HG02610 (cell line): ENCODE measurements at regions not wholly inside any gene's neighbourhood (a gene's known extent, or its start where the extent isn't known, plus 50 kb on each side); places are given as distances from the start of the nearest gene placed in this dataset.
"Not testable (repeated sequence)": the region's sequence is repeated elsewhere in the genome, so short reads cannot be mapped to it uniquely, and the experiment has no call there.

Experiments
- ATAC-seq: cut with Tn5 transposase; IDR thresholded peaks from one replicate; pipeline ENCODE4 v1.9.1; 2021; ENCODE audit warnings: mild to moderate bottlenecking, moderate library complexity; ENCODE audit not compliant: unreplicated experiment

DNA sequence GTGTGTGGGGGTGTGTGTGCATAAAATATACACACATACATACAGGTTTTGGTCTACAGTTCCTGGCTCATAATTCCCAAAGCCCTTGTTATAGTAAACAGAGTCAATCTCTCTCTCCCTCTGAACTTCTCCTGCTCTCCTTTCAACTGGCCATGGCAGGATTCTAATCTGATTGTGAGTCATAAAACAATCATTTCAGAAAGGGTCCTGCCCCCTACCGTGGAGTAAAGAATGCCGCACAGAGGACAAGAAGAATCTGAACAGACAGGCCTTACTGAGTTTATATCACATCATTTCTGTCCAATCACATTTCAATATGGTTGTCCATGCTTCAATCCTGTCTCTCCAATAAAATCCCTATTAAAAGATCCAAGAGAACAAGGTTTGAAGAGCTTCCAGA lies 416.9 kb downstream of the FRK start:
- ATAC-seq = no peak

GRCh38 chr6:115634887-115635286 lies 425.8 kb downstream of the FRK start:
- ATAC-seq = no peak

- no peak for ATAC-seq
These were observed 426.6 kb downstream of the FRK start for GRCh38 chr6:115634131-115634530.

DNA sequence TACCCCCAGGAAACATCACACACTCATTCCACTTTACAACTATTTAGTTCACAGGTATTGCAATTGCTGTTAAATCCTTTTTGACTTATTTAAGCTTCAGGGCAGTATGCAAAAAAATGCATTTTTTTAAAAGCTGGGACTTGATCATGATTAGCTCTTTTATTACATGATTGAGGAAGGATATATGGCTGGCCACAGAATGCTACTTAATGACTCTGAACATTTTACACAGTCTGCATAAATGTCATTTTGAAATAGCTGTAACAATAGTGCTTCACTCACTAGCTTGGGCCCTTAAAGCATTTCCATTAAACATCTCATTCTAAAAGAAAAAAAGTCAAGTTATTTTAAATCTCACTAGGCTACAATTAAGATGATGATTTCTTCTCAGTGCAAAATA lies 429.7 kb downstream of the FRK start:
- ATAC-seq = no peak

DNA sequence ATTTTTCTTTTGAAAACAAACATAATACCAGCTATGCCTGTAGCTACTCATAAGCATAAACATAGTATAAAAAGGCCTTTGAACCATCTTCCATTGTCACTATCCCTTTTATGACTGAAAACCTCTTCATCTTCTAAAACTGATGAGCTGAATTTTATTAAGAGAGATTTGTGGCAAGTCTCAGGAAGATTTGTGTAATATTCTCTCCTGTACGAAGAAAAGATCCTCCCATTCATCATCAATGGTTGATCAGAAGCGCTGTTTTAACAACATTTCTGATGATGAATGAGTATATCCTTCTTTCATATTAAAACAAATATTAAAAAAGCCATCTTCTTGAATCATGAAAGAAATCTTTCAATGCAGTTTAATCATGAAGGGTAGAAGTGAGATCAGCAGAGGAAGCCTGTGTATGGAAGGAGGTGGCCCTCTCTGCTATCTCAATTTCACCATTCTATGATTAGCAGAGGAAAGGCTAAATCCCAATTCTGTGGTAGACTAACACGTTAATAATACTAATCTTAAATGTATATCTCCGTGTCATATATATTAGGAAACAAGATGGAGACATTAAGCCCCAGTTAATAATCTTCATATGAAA lies 430.2 kb downstream of the FRK start:
- no peak for ATAC-seq

GRCh38 chr6:115629415-115629814 lies 431.3 kb downstream of the FRK start:
- no peak for ATAC-seq

DNA sequence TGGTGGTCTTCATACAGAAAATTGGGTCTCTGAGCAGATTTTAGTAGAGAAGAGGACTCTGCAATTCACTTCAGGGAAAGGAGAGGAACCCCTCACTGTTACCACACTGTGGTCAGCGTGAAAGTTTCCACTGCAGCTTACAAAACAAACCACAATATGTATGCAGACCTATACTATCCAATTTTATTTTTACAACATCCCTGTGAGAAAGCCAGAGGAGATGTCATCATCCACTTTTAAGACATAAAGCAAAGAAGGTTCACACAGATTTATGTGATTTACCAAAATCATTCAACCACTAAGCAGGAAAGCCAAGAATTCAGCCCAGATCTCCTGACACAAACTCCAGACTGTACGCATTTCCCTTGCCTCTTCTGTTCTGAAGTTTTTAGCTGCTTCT lies 442.4 kb downstream of the FRK start:
- no peak for ATAC-seq

DNA sequence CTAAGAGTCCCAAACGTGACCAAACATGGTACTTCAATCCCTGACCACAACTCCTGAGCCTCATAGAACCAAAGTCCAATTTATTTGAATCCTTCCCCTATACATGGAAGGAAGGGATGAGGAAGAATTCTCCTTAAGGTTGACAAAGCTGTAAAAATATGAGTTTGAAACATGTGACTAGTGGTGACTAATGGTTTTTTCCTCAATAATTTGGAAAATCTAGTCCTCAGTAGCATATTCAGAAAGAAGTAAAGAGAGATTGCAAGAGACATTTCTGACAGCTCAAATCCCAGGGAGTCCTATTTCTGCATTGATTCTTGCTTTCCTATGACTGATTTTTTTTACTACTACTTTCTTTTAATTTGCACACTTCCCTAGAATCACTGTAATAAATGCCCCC lies 443.7 kb downstream of the FRK start:
- ATAC-seq = no peak

GRCh38 chr6:115613488-115613887 lies 447.2 kb downstream of the FRK start:
- no peak for ATAC-seq

DNA sequence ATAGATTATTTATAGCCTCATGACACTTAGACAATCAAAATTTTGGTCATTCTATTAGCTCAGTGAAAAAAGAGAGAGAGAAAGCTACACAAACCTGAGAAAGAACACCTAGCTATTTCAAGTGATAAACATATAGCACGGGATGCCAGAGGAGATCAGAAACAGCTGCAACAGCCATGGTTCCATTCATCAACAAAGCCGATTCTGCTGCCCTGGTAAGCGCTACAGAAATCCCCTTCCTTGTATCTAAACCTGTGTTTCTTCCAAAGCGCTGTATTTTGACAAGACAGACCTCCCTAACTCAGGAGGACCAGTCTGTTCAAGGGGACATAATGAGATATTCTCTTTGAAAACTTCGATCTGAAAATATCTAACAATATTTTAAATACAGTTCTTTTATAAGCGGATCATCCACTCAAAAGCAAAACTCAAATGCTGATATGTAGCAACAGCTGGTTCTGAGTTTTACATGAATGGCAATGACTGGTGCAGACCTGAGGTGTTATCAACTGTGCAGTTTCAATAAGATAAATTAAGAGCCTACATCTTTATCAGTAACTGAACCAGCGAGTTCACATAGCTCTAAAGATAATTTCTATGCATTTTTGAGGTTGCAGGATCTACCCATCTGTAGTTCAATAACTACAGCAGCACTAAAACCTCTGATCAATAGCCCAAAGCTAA lies 447.8 kb downstream of the FRK start:
- no peak for ATAC-seq

- no peak for ATAC-seq
These were observed 448.5 kb downstream of the FRK start for GRCh38 chr6:115612216-115612615.

DNA sequence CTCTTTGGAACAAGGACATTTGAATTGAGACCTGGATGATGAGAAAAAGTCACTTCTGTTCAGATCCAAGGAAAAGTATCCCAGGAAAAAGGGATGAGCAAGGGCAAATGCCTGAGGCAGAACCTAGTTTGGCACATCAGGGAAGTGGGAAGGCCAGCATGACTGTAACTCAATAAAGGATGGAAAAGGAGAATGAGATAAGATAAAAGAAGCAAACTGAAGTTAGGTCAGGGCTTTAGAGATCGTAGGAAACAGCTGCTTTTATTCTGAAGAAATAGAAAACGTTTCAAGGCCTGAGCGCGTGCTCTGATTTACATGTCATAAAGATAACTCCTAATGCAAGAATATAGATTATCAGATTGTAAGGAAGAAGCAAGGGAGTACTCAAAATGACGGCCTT lies 450.0 kb downstream of the FRK start:
- no peak for ATAC-seq

GRCh38 chr6:115609111-115609510 lies 451.6 kb downstream of the FRK start:
- no peak for ATAC-seq

DNA sequence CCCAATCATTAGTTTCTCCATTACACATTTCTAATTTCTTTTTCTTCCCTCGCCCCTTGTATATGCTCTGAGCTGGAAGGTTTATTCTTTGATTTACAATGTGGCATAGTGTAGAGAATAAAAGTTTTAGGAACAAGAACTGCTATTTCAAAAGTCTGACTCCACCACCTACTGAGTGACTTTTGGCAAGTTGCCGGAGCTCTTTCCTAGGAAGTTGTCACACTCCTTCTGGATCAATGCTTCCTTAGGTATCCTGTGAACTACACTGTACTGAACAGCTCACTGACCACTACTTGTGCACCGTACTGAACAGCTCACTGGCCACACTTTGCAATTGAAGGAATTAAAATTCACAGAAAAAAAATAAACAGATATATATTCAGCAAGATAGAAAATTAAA lies 458.2 kb downstream of the FRK start:
- no peak for ATAC-seq

DNA sequence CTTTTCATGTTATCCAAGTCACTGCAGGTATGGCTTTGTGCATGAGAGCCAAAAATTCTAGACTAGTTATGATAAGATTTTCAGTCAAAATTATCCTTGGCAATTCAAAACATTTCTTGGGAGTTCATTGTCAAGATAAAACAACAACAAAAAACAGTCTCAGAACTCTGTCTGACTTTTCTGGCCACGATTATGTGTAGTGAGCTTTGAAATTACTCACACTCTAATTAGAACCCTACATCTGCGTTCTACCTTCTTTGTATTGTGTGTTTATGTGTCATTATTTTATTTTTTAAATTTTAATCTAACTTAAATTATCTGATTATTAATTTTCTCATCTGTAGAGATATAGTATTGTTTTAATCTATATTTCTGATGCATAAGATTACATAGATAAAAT lies 459.2 kb downstream of the FRK start:
- ATAC-seq = no peak

- no peak for ATAC-seq
These were observed 459.6 kb downstream of the FRK start for GRCh38 chr6:115601064-115601463.

DNA sequence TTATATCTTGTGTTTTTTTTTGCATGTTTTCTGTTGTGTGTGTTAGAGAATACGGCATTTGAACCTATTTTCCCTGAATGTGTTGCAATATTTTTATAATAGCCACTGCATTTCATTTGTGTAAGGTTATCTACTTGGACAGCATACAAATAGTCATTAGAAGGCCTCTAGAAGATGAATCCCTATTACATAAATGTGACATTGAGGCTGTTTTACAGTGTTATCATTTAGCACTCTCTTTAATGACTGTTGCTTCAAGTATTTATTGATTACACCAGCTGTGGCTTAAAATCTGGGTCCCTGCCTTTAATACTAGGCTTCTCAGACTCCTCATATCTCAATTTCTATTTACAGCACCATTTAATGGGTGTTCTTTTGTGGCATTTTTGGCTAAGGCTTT lies 465.8 kb downstream of the FRK start:
- ATAC-seq = no peak

DNA sequence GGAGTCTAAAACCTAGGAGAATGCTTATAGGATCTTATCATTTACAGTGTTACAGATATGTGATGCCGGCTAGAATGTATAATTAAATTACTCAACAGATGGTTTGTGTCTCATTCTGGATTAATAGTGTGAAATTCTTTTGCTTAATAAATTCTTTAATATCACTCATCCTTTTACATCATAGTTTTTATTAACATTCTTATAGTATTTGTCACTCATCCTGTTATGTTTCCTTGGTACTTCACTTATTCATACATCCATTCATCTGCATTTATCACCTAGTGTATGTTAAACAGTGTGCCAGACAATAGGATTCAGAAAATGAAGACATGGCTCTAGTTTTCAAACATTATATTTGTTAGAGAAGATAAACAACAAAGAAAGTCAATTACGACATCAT lies 468.7 kb downstream of the FRK start:
- no peak for ATAC-seq

DNA sequence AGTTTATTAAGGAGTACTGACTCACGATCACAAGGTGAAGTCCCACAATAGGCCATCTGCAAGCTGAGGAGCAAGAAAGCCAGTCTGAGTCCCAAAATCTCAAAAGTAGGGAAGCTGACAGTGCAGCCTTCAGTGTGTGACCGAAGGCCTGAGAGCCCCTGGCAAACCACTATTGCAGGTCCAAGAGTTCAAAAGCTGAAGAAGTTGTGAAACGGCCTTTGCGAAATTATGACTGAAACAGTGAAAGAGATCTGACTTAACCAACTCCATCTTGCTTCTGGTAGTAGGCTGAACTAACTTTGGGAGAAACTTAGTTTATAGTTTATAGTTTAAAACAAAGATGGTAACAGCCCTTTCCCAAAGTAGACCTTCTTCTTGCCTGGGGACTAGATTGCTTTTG lies 471.6 kb downstream of the FRK start:
- ATAC-seq = not testable (repeated sequence)

DNA sequence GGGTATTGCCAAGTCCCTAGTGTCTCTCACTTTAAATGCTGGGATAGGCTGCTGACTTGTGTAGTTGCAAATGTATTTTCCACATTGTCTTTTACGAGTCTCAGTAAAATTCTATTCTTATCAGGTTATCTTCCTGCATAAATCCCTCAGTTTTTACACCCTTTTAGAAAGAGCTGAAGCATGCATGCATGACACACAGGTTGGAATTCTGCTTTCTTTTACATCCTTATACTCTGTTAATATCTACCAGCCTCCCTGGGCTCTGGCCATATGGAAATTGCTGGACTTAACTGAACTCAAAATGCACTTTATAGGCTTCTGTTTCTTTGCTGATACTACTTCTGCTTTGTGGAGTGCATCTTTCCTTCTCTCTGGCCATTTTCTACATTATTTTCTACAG lies 477.4 kb downstream of the FRK start:
- no peak for ATAC-seq

GRCh38 chr6:115582386-115582785 lies 478.3 kb downstream of the FRK start:
- ATAC-seq = no peak

GRCh38 chr6:115579565-115579964 lies 481.1 kb downstream of the FRK start:
- not testable (repeated sequence) for ATAC-seq

DNA sequence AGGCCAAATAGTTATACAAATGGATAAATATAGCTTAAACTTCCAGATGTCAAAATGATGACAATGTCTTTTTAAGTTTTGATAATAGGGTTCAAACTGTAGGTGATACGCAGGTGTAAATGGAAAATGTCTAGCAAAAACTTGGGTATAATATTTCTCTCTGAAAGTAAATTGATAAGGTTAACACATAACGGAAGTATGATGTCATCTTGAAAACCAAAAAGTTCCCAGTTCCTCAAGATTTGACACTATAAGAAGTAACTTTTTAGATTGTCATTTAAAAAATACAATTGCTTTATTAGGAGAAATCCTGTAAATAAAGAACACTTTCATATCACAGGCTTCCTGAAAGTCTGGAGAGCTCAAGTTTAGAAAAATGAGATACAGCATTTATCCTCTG lies 483.4 kb downstream of the FRK start:
- no peak for ATAC-seq
